ENCODE measurements at regions not wholly inside any gene's neighbourhood (a gene's known extent, or its start where the extent isn't known, plus 50 kb on each side); places are given as distances from the start of the nearest gene placed in this dataset.
A peak's percentile ranks its signal among the peaks of the same experiment; 100 is the strongest.

- DNase-seq, result peak in 1 of 3 donors; percentile 14
These were observed 214.2 kb upstream of the ZNF462 start for GRCh38 chr9:106648799-106649198.

GRCh38 chr9:106649664-106650063 is 213.3 kb upstream of the ZNF462 start:
- DNase-seq, result no peak

- peak in 2 of 3 donors; percentile 14 for DNase-seq
These were observed 209.8 kb upstream of the ZNF462 start for GRCh38 chr9:106653213-106653612.

GRCh38 chr9:106655966-106656365 is 207.0 kb upstream of the ZNF462 start:
- DNase-seq, result no peak

- DNase-seq, result no peak
These were observed 205.0 kb upstream of the ZNF462 start for GRCh38 chr9:106657926-106658325.

GRCh38 chr9:106668534-106668933 is 194.4 kb upstream of the ZNF462 start:
- DNase-seq, result no peak

GRCh38 chr9:106669835-106670234 is 193.1 kb upstream of the ZNF462 start:
- DNase-seq, result no peak

- no peak for DNase-seq
These were observed 192.5 kb upstream of the ZNF462 start for GRCh38 chr9:106670418-106670817.

GRCh38 chr9:106675780-106676179 is 187.2 kb upstream of the ZNF462 start:
- no peak for DNase-seq

- DNase-seq, result no peak
These were observed 185.6 kb upstream of the ZNF462 start for GRCh38 chr9:106677374-106677773.

GRCh38 chr9:106677830-106678229 is 185.1 kb upstream of the ZNF462 start:
- no peak for DNase-seq

- no peak for DNase-seq
These were observed 184.7 kb upstream of the ZNF462 start for GRCh38 chr9:106678273-106678672.

GRCh38 chr9:106682420-106682819 is 180.5 kb upstream of the ZNF462 start:
- no peak for DNase-seq

GRCh38 chr9:106683454-106683853 is 179.5 kb upstream of the ZNF462 start:
- peak in 1 of 3 donors; percentile 54 for DNase-seq

- peak in 1 of 3 donors; percentile 31 for DNase-seq
These were observed 177.8 kb upstream of the ZNF462 start for GRCh38 chr9:106684940-106685695.

GRCh38 chr9:106689089-106689488 is 173.9 kb upstream of the ZNF462 start:
- no peak for DNase-seq

GRCh38 chr9:106691627-106692026 is 171.3 kb upstream of the ZNF462 start:
- no peak for DNase-seq

- DNase-seq, result peak in 1 of 3 donors; percentile 53
These were observed 169.4 kb upstream of the ZNF462 start for GRCh38 chr9:106693558-106693957.

GRCh38 chr9:106696804-106697203 is 166.2 kb upstream of the ZNF462 start:
- DNase-seq, result no peak

- no peak for DNase-seq
These were observed 165.6 kb upstream of the ZNF462 start for GRCh38 chr9:106697390-106697749.

- peak; percentile 77 to 91 (median 81) for DNase-seq
These were observed 165.0 kb upstream of the ZNF462 start for GRCh38 chr9:106697750-106698502.

GRCh38 chr9:106700676-106701075 is 162.3 kb upstream of the ZNF462 start:
- DNase-seq, result no peak

- DNase-seq, result no peak
These were observed 161.4 kb upstream of the ZNF462 start for GRCh38 chr9:106701611-106702010.

All from muscle of back (tissue), 3 donors.